GM06990 (cell line): ENCODE measurements at regions not wholly inside any gene's neighbourhood (a gene's known extent, or its start where the extent isn't known, plus 50 kb on each side); places are given as distances from the start of the nearest gene placed in this dataset.
A peak's percentile ranks its signal among the peaks of the same experiment; 100 is the strongest.

Experiments
- DNase-seq: peaks from one replicate; pipeline ENCODE4 v3.0.0-alpha.2; 2011; ENCODE audit not compliant: insufficient read length; ENCODE audit errors: extremely low read depth
- H3K27me3 ChIP-seq: replicated peaks from 2 replicates; pipeline ENCODE4 v1.6.0; 2011; ENCODE audit warnings: low read length; ENCODE audit not compliant: control insufficient read depth, insufficient read depth
- H3K36me3 ChIP-seq: 2 replicates; pipeline ENCODE4 v1.5.1; 2011; ENCODE audit warnings: low read length; ENCODE audit not compliant: control insufficient read depth, insufficient read depth
- H3K4me3 ChIP-seq: replicated peaks from 2 replicates; pipeline ENCODE4 v1.5.1; 2011; ENCODE audit warnings: low read depth, mild to moderate bottlenecking, control low read depth, low read length
- TF ChIP-seq, protein P1 (sequence below): IDR thresholded peaks from 2 replicates; pipeline ENCODE4 v1.5.1; 2011; ENCODE audit warnings: low read length, control low read depth, mild to moderate bottlenecking, inconsistent platforms; ENCODE audit not compliant: insufficient read depth, poor library complexity, severe bottlenecking

DNA sequence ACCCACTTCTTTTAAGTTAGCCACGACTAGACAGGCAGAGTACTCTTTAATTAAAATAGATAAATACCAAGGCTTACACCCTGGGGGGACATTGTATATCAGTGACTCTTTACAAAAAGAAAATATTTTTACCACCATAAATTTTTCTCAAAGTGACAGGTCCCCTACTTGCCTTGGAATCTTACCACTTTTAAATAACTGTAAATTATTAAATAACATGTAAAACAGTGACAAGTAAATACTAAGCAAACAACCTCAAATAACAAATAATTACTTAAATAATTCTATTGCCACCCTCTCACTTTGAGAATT, 116.3 kb downstream of the OGFRL1 start:
- DNase-seq: no peak
- TF ChIP-seq, protein P1, sequence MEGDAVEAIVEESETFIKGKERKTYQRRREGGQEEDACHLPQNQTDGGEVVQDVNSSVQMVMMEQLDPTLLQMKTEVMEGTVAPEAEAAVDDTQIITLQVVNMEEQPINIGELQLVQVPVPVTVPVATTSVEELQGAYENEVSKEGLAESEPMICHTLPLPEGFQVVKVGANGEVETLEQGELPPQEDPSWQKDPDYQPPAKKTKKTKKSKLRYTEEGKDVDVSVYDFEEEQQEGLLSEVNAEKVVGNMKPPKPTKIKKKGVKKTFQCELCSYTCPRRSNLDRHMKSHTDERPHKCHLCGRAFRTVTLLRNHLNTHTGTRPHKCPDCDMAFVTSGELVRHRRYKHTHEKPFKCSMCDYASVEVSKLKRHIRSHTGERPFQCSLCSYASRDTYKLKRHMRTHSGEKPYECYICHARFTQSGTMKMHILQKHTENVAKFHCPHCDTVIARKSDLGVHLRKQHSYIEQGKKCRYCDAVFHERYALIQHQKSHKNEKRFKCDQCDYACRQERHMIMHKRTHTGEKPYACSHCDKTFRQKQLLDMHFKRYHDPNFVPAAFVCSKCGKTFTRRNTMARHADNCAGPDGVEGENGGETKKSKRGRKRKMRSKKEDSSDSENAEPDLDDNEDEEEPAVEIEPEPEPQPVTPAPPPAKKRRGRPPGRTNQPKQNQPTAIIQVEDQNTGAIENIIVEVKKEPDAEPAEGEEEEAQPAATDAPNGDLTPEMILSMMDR: no peak
- Histone ChIP-seq H3K27me3 (no peaks in the 10 kb centered on the region), H3K36me3 (no peaks in the 10 kb centered on the region), H3K4me3 (no peak overlapping the region)

DNA sequence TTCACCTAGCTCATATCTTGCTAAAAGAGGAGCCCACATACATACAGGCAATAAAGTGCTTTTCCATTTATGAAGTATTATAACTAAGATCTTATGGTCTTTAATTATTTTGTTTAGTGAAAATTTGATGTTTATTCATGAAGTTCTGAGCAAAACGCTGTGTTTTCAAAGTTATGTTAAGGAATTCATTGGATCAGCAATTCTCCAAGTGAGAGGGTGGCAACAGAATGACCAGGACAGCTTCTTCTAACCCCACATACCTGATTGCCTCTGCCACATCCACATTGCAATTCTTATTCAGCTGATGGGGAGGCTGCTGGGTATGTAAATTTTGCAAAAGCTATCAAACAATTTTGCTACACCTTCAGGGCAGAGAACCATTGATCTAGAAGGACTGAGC, 116.8 kb downstream of the OGFRL1 start:
- H3K36me3 ChIP-seq: no peaks in the 10 kb centered on the region
- no peak for DNase-seq
- H3K4me3 ChIP-seq: no peak overlapping the region
- TF ChIP-seq, protein P1: no peak
- no peaks in the 10 kb centered on the region for H3K27me3 ChIP-seq

DNA sequence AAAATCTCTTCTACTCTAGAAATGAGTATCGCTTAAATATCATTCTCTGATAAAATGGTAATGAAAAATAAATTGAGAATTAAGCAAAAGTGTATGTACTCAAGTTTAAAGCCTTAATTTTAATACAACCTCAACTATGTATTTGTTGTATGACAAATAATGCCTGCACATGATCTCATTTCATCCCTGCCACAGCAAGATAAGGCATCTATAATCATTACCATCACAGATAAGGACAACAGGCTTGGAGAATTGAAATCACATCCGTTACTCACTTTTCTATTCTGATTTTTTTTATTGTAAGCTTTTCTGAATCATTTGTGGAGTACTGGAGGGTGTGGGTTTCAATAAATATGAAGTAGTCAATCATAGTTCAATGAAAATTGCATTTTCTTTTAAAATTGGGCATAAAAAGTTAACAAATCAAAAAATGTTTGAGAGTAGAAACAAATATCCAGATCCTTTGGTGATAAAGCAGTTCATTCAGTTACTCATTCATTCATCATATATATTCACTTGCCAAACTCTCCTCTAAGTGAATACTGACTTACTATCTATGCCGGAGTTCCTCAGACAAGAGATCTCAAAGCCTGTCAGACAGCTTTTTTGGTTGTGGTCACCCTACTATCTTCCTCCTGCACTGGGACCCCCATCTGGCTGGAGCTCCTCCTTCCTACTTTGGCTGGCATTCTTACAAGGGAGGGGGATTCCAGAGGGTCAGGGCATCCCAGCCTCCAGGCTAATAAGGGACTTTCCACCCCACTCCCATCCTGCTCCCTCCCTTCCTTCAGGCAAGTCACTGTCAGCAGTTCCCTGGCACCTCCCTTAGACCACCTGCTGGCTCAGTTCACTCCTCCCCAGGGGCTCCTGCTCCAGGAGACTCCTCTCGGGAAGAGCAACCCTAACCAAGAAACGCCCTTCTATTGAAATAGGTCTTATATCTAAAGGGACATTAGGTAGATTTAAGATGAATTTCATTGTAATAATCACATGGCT, 118.6 kb downstream of the OGFRL1 start:
- no peaks in the 10 kb centered on the region for H3K36me3 ChIP-seq
- no peak overlapping the region for H3K4me3 ChIP-seq
- TF ChIP-seq, protein P1: no peak
- no peaks in the 10 kb centered on the region for H3K27me3 ChIP-seq
- DNase-seq: no peak

DNA sequence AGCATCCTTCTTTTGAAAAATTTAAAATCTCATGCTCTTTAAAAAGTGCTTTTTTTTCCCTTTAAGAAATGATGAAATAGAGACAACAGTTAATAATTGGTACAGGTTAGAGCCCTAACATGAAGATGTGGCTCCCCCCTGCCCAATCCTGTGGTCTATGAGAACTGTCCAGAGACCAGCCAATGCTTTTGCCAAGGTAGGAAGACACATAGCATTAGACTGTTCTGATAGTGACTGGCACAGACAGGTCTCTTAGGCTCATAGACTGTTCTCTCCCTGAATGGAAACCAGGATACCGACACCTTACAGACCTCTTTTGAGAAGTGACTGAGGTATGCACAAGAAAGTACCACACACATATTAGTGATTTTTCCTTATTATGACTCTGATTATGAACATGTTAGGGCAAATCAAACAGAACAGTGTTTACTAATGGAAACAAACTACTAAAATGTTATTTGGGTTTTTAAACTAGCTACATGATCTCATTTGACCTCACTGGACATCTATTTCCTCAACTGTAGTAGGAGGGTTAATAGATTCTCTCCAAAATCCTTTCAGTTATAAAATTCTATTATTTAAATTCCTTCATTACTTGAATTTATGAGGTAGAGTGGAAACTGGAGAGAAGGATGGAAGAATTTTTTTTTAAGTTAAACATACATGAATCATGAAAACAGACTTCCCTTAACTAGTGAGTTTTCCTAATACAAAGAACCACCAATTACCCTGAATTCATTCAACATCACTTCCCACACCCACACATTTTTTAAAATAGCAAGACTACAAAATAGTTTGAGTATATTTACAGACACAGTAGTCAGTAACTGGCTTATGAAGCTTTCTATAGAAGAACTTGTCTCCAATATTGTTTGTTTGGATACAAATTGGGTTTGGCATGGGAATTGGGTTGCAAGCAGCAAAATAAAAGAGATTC, 120.4 kb downstream of the OGFRL1 start:
- H3K4me3 ChIP-seq: no peak overlapping the region
- TF ChIP-seq, protein P1: no peak
- no peaks in the 10 kb centered on the region for H3K27me3 ChIP-seq
- no peak for DNase-seq
- no peaks in the 10 kb centered on the region for H3K36me3 ChIP-seq

DNA sequence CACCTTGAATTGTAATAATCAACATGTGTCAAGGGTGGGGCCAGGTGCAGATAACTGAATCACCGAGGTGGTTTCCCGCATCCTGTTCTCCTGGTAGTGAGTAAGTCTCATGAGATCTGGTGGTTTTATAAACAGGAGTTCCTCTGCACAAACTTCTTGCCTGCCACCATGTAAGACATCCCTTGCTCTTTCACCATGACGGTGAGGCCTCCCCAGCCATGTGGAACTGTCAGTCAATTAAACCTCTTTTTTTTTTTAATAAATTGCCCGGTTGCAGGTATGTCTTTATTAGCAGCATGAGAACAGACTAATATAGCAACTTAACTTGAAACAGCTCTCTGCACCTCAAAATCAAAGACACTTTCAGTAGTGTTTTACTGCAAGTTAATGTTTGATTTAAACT, 121.6 kb downstream of the OGFRL1 start:
- H3K36me3 ChIP-seq: no peaks in the 10 kb centered on the region
- no peak overlapping the region for H3K4me3 ChIP-seq
- TF ChIP-seq, protein P1: no peak
- no peaks in the 10 kb centered on the region for H3K27me3 ChIP-seq
- DNase-seq: peak; percentile 6
